Activated CD4-positive, alpha-beta T cell treated with anti-CD3 and anti-CD28 coated beads, Interleukin-10, Interleukin-2, amounts not matched to agents 100 ng/mL and 50 ng/mL, durations not matched to agents 16 hours and 8 hours (primary cell): ENCODE measurements at regions not wholly inside any gene's neighbourhood (a gene's known extent, or its start where the extent isn't known, plus 50 kb on each side); places are given as distances from the start of the nearest gene placed in this dataset.
"Not testable (repeated sequence)": the region's sequence is repeated elsewhere in the genome, so short reads cannot be mapped to it uniquely, and the experiment has no call there.

Experiments used
- DNase-seq: peaks from one replicate; pipeline ENCODE4 v3.0.0-alpha.2; 2020

DNA sequence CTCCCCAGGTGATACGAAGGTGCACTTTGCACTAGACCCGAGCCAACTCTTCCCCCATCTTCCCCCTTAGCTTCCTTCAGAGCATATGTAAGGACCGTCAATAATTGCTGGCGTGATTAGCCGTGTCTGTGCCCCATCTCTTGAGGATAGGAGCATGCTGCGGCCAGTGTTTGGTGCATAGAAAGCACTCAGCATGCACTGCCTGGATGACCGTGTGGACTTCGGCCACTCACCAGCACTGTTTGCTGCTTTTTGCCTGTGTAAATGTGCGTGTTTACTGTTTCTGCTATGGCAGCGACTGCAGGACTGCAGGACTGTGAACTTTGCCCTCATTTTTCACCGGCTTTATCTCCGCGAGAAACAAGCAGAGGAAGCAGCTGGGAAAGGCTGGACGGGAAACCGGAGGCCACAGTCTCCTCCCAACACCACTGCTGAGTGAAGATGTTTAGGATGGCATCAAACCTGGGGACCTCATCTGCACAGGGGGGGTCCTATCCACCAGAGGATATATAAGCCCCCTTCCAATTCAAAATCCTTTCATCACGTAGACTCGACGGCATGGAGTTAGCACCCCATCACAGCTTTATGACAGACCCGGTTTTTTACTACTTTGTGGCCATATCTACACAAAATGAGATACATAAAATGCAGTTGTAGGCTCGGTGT, 150.6 kb upstream of the AFDN start:
- no peak for DNase-seq

DNA sequence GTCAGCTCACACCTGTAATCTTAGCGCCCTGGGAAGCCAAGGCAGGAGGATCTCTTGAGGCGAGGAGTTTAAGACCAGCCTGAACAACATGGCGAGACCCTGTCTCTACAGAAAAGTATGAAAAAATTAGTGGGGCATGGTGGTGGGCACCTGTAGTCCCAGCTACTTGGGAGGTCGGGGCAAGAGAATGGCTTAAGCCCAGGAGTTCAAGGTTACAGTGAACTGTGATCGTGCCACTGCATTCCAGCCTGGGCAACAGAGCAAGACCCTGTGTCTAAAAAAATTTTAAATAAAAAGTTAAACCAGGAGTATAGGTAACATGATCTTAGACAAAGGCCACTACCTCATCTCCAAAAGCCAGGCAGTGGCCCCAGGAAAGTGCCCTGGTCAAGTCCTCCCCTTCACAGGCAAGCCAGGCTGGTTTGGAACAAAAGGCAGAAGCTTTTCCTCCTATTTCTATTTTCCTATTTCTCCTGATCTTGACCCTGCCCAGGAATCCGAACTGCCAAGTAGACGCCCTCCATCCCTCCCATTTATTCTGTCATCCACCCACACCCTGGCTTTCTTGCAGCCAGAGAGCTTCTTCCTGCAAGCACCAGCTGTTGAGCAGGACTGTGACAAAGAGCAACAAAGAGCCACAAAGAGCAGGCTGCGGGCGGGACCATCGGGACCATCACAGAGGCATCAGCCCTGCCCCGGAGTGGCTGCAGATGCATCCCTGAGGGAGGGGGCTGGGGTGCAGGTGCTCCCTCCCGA, 149.9 kb upstream of the AFDN start:
- DNase-seq = no peak

DNA sequence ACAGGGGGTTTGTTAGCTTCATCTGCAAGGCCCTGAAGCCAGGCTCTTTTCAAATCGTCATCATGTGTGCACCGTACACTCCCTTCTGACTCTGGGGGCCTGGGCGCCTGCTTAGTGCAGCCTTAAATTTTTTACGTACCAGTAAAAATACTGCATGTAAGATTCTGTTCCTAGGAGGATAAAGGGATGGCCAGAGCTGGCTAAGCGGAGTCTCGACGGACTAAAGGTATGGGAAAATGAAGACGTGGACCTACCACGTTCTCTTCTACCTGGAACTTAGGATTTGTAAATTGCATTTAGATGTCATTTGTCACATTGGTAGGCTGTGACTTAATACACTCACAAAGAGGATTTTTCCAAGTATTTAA, 149.3 kb upstream of the AFDN start:
- no peak for DNase-seq

DNA sequence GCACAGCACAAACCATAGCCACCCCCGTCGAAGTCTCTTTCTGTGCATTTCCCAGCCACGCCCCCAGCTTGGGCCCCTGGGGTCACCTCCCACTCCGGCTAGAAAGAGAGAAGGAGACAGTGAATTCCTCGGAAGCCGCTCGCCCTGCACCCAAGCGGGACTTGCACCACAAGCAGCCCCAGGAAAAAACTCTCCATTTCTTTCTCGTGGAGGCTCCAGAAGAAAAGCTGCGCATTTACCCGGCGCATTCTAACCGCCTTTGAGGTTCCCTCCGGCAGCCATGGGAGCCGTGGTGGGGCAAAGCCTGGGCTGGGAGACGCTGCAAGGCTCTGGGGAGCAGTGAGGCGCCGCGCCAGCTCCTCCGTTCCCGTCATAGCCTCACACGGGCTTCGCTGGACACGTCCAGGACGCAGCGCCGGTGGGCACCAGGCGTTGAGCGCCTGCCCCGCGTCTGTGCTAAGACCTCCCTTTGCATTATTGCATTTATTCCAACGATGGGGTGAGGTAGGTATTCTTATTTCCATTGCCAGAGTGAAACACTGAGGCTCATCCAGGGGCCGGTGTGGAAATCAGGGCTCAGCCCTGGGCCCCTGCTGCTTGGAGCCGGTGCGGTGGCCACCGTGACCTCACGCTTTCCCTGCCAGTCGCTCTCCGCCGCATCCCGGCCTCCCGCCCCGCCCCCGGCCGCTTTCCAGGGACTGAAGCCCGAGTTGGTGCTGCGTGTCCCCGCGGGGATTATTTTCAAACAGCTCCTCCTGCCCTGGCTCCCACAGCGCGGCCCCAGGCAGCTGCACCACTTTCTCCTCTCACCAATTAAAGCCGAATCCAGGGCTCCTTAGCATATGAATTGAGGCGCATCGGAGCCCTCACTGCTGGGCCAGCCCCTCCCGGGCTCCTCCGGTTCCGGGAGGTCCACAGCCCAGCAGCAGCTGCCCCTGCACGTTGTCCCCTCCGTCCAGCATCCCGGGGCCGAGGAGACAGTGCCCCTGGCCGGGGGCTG, 148.3 kb upstream of the AFDN start:
- no peak for DNase-seq

DNA sequence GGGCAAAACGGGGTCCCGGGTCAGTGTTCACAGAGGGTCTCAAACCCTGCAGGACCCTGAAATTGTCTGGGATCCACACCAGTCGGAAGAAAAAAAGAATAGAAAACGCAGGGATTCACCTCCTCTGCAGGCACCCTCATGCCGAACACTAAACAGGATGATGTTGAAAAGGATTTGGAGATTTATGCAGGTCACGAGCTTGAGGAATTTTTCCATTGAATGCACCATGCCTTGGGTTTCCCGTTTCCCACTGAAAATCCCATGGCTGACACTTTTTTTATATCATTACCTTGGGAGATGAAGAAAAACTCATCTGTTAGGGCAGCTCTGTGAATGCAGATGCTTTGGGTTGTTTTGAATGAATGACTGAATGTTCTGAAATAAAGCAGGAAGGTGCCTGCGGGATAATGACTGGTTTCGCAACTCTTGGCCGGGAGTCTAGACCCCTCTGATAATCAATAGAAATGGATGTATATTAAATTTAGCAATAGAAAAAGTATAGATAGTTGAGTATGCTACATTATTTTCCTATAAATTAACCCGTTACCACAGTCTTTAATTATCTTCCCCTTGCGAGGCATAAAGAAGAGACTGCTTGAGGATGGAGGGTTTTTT, 147.5 kb upstream of the AFDN start:
- DNase-seq = no peak

DNA sequence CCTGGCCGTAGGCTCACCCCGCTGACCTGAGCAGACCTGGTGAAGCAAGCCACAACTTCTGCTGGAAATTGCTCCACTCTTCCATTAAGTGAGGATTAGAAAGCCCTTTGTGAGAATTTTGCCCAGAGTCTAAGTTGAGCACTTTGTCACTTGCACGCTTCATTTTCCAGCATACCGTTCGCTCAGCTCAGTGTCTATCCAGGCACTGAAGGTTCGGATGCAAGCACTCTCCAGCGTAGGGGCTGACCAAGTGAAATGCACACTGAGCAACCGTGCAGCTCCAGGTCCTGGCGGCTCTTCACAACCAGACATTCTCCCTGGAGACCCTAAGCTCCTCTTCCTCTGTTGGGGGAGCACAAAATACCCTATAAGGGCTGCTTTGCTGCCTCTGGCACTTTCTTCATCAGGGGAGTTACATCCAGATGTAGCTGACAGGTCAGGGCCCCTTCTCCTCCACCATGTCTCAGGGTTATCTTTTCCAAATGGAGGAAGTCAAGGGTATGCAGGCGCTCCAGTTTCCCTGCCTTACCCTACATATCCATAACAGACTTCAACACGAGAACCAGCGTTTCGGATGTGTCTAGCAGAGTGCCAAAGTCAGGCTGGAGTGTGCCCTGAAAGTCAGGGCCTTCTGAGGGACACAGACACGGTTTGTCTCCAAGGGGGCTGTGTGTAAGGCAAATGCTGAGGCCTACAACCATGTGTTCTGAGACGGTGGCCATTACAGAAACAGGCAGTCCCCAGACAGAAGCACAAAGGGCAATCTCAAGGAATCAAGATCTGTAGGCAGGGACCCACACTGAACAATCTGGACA, 146.7 kb upstream of the AFDN start:
- no peak for DNase-seq

DNA sequence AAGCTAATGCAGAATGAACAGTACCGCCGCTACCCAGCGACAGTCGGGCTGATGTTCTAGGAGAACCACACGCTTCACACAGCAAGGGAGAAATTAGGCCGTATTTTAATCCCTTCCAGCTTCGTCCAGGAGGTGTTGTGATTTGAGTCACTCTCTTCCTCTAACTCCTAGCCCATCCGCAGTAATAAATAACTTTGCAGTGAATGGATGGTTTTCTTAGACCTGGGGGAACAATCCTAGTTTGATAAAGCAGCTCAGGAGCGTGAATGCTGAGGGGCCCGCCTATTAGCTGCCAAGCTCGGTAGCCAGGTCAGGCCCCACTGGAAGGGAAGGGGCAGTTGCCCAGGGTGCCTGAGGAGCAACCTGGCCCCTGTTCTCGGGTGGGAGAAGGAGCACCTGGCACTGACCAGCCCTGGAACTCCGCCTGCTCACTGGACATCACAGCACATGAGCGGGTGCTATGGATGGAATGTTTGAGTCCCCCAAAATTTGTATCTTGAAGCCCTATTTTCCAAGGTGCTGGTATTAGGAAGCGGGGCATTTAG, 146.0 kb upstream of the AFDN start:
- no peak for DNase-seq

DNA sequence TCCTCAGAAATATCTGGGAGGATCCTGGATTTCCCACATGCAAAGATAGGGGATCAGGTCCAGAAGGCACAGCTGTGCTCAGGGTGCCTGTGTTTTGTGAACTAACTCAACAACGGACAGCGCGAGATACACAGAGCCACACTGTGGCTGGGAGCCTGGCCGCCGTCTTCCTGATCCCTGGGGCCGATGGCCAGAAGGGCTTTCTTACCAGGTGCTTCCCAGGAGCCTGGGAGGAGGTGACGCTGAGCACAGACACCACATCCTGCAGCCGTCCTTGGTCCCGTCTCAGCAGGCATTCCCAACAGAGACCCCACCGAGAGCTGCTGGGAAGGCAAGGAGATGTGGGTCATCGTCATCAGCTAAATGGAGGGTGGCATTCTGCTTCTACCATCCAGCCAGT, 144.6 kb upstream of the AFDN start:
- no peak for DNase-seq

DNA sequence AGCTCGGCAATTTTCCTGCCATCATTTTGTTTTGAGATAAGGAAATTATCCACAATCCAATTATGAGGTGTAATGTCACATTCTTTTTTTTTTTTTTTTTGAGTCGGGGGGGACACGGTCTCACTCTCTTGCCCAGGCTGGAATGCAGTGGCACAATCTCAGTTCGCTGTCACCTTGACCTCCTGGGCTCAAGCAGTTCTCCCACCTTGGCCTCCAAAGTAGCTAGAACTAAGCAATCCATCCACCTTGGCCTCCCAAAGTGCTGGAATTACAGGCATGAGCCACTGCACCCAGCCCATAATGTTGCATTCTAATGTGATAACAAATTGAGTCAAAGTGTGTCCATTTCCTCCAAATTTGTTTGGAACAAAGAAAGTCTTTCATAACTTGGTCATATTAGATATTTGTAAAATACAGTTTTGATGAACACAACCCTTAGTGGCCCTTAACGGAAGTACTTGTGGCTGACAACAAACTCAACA, 144.1 kb upstream of the AFDN start:
- DNase-seq = no peak

DNA sequence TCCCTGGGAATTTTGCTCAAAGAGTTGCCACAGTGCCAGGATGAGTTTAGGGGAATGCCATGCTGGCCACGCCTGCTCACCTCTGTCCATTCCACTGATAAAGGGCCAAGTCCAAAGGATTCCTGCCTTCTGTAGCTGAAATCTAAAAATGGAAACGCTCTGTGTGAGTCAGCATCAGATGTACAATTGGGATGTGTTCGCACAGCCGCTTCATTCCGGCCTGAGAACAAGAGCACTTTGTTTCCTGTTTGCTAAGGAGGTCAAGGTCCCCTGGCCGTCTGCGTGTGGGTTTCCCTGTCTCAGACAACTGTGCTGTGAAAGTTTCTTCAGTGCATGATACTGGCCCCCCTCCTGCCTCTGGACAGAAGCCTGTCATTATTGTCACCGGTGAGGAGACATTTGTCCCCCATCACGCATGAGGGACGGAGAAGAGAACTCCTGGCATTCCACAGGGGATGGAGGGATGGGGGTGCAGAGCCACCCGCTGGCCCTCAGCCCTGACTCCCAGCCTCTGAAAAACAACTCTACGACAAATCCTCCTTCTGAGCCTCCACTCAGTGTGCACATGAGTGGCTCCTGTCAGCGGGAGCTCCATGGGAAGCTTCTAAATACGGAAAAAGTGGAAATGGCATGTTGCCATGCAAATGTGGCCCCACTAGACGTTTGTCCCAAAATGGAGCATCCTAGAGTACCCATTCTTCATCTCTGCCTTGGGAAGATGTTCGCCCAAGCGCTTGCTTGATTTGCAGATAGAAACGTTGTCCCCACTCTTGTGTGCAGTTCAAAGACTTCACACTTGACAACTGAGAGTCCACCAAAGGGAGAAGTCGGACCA, 143.5 kb upstream of the AFDN start:
- DNase-seq = no peak

DNA sequence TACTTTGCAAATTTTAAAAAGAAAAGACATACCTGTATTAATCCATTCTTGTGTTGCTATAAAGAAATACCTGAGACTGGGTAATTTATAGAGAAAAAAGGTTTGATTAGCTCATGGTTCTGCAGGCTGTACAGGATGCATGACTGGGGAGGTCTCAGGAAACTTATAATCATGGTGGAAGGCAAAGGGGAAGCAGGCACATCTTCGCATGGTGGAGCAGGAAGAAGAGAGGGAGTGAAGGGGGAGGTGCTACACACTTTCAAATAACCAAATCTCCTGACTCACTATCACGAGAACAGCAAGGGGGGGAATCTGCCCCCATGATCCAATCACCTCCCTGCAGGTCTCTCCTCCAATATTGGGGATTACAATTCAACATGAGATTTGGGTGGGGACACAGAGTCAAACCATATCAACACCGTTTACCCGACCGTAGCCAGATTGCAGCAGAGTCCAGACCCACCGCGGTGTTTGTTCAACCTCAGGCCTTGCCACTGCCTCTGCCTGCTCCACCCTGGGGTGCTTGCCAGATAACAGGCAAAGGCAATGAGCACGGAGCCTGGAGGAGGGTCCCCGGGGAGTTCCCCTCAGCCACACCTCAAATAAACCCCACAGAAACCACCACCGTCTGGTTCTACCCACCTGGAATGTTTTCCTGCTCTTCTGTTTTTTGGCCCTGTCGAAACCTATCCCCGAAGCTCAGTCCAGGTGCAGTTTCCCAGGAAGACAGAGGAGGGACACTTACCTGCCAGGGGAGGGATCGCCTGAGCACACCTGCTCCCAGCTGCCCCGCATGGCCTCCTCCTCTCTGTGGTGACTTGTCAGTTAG, 142.2 kb upstream of the AFDN start:
- DNase-seq = no peak

DNA sequence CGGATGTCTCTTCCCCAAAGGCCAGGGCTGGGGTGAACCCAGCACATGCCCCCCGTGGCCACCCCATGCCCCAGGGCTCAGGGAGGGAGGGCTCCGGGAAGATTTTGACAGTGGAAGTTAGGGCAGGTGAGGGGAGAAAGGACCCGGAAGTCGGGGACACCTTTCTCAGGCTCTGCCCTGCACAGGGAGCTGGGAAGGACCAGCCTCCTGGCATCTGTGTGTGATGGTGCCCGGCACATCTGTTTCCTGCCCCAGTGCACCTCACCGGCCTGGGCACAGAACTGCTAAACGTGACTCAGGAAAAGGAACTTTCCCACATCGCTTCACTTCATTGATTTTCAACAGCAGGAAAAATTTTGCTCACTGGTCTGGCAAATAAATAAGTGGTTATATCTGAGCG, 141.1 kb upstream of the AFDN start:
- no peak for DNase-seq

DNA sequence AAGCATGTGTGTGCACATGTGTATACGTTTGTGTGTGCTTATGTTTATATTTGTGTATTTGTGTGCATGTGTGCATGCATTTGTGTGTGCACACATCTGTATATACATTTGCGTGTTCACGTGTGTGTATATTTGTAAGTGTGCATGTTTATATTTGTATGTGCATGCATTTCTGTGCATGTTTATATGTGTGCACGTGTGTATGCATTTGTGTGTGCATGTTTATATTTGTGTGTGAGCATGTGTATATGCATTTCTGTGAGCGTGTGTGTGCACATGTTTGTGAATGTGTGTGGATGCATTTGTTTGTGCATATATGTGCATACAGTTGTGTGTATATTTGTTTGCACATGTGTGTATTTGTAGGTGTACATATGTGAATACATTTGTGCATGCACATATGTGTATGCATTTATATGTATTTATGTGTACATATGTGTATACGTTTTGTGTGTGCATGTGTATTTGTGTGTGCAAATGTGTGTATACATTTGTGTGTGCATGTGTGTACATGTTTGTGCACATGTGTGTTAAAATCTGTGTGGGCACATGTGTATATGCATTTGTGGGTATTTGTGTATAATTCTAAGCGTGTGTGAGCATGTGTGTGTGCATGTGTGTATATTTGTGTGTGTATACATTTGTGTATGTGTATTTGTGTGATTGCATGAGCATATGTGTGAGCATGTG, 140.4 kb upstream of the AFDN start:
- no peak for DNase-seq

DNA sequence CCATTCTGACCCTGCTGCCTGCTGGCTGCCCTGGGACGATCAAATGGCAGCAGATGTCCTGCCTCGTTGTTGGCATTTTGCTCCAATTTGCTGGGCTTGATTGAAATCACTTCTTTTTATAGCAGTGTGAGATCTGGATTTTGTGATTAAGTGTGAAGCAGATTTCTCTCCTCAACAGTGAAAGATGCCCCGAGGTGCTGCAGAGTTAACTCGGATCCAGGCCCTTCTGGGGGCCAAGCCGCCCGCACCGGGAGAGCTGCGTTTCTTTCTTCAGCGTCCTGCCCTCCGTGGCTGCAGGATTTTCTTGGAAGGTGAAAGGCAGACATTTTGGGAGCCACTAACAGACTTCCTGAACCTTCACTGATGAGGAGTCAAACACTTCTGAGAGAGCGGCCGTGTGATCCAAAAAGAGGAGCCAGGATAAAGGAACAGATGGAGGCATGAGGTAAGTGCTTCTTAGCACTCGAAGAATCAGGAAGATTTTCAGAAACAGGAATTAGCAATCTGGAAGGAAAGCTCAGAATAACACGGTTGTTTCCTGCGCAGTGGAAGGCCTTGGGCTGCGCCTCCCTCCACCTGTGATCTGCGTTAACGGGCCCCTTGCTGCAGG, 139.5 kb upstream of the AFDN start:
- no peak for DNase-seq

DNA sequence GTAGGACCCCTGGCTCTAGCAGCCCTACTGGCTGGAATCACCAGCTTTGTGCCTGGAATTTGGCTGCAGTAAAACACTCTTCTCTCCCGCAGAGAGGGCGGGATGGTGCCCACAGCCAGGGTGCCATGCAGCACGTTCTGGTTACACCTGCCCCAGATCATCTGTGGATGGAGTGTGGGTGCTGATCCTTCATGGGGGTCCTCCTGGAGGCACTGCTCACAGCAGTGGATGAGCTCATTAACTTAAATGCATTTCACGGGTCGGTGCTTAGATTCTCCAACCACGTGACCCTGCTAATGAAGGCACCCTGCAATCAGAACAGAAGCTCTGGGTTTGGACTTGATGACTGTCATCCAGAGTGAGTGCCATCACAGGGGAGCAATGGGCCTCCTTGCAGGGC, 138.6 kb upstream of the AFDN start:
- no peak for DNase-seq

DNA sequence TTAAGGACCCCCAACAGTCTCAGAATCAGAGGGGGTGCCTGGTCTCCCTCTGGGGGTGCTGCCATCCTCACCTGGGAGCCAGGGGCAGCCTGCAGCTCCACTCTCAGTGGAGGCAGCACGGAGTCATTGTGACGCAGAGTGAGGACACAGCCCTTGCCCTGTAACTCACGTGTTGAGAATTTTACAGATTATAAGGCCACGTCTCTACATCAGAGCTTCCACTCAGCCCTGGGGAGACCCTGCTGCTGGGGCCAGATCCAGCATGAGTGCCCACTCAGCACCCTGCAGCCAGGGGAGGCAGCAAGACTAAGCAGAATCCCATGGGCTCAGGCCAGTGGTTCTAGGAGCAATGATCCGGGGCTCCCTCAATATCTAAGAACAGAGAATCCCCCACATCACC, 137.4 kb upstream of the AFDN start:
- no peak for DNase-seq

DNA sequence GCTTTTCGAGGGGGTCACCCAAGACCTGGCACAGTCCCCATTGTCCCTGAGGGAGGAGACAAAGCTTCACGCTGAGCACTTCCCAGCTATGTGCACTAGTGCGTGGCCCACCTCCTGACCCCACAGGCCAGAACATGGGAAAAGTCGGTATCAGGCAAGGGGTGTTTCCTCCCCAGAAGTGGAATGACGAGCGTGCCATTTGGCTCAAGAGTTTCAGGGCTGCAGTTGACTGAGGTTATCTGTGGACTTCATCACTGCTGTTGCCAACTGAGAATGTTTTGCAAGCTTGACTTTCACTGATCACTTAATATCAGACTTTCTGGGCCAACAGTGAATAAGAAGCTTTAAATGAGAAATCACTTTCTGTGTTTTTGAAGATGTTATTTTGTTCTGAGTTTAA, 137.0 kb upstream of the AFDN start:
- no peak for DNase-seq

DNA sequence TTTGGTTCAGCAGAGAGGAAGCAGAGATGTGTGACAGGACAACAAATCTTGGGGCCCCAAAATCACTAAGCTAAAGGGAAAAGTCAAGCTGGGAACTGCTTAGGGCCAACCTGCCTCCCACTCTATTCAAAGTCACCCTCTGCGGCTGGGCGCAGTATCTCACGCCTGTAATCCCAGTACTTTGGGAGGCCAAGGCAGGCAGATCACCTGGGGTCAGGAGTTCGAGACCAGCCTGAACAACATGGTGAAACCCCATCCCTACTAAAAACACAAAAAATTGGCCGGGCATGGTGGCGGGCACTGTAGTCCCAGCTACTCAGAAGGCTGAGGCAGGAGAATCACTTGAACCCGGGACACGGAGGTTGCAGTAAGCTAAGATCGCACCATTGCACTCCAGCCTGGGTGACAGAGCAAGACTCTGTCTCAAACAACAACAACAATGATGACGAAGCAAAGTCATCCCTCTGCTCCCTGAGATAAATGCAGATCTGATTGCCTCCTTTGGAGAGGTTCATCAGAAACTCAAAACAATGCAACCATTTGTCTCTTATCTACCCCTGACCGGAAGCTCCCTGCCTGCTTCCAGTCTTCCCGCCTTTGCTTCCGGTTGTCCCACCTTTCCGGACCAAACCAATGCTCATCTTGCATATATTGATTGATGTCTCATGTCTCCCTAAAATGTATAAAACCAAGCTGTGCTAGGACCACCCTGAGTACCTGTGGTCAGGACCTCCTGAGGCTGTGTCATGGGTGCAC, 136.4 kb upstream of the AFDN start:
- DNase-seq = not testable (repeated sequence)
